Mesendoderm (in vitro differentiated cells): ENCODE measurements at regions not wholly inside any gene's neighbourhood (a gene's known extent, or its start where the extent isn't known, plus 50 kb on each side); places are given as distances from the start of the nearest gene placed in this dataset.

Experiments used
- DNase-seq: peaks from one replicate; pipeline ENCODE4 v3.0.0; 2013
- H2AK5ac ChIP-seq: 2 replicates; pipeline ENCODE4 v1.6.1; 2013; ENCODE audit warnings: low read length, inconsistent platforms
- H2BK120ac ChIP-seq: 2 replicates; pipeline ENCODE4 v1.6.1; 2013; ENCODE audit warnings: low read depth, mild to moderate bottlenecking, low read length, moderate library complexity, mixed read lengths
- H2BK15ac ChIP-seq: replicated peaks from 2 replicates; pipeline ENCODE4 v1.6.1; 2013; ENCODE audit warnings: low read depth, mild to moderate bottlenecking, moderate library complexity
- H2BK5ac ChIP-seq: 2 replicates; pipeline ENCODE4 v1.6.1; 2013; ENCODE audit warnings: low read length, inconsistent platforms
- H3K18ac ChIP-seq: 2 replicates; pipeline ENCODE4 v1.6.1; 2013; ENCODE audit warnings: mild to moderate bottlenecking, low read length, mixed read lengths
- H3K23ac ChIP-seq: one replicate; pipeline ENCODE4 v1.6.1; 2013; ENCODE audit warnings: low read length
- H3K27ac ChIP-seq: 2 replicates; pipeline ENCODE4 v1.5.1; 2013; ENCODE audit warnings: low read depth, mild to moderate bottlenecking, inconsistent platforms, low read length, moderate library complexity
- H3K27me3 ChIP-seq: 2 replicates; pipeline ENCODE4 v1.6.1; 2013; ENCODE audit warnings: low read length, control low read depth, mild to moderate bottlenecking, inconsistent platforms; ENCODE audit not compliant: insufficient read depth, poor library complexity
- H3K36me3 ChIP-seq: 2 replicates; pipeline ENCODE4 v1.6.1; 2013; ENCODE audit warnings: low read length, inconsistent platforms; ENCODE audit not compliant: control insufficient read depth, insufficient read depth
- H3K4ac ChIP-seq: one replicate; pipeline ENCODE4 v1.6.1; 2013; ENCODE audit warnings: low read depth, mild to moderate bottlenecking, low read length, moderate library complexity
- H3K4me1 ChIP-seq: 2 replicates; pipeline ENCODE4 v1.6.1; 2013; ENCODE audit warnings: low read depth, low read length, inconsistent platforms; ENCODE audit not compliant: control insufficient read depth
- H3K4me2 ChIP-seq: 2 replicates; pipeline ENCODE4 v1.6.1; 2013; ENCODE audit warnings: low read length
- H3K4me3 ChIP-seq: 2 replicates; pipeline ENCODE4 v1.5.1; 2013; ENCODE audit warnings: mild to moderate bottlenecking, low read length
- H3K56ac ChIP-seq: one replicate; pipeline ENCODE4 v1.6.1; 2013; ENCODE audit warnings: low read length
- H3K79me1 ChIP-seq: 2 replicates; pipeline ENCODE4 v1.6.1; 2013; ENCODE audit warnings: low read length, inconsistent platforms
- H3K79me2 ChIP-seq: 2 replicates; pipeline ENCODE4 v1.6.1; 2013; ENCODE audit warnings: mild to moderate bottlenecking, low read length; ENCODE audit not compliant: control insufficient read depth, insufficient read depth
- H3K9ac ChIP-seq: 2 replicates; pipeline ENCODE4 v1.6.1; 2013; ENCODE audit warnings: low read length, inconsistent platforms
- H4K5ac ChIP-seq: one replicate; pipeline ENCODE4 v1.6.1; 2013; ENCODE audit warnings: low read length
- H4K8ac ChIP-seq: one replicate; pipeline ENCODE4 v1.6.1; 2013; ENCODE audit warnings: low read depth, mild to moderate bottlenecking, control low read depth, low read length, moderate library complexity
- WGBS: extraction: QIAGEN DNeasy Blood & Tissue Kit; methylation state at CpG from one replicate; pipeline ENCODE4 v1.1.7; 2013; ENCODE audit warnings: low lambda C conversion rate, missing lambda C conversion rate; ENCODE audit not compliant: insufficient coverage; ENCODE audit errors: extremely low coverage; 5-methylcytosine and 5-hydroxymethylcytosine counted together

- no peak overlapping the region for H4K8ac ChIP-seq
- no peak overlapping the region for H3K4me2 ChIP-seq
- H3K23ac ChIP-seq: no peak overlapping the region
Observed at GRCh38 chr2:226658555-226658954, 141.1 kb downstream of the IRS1 start.

GRCh38 chr2:226657340-226658053 is 142.1 kb downstream of the IRS1 start:
- no peak overlapping the region for H4K8ac ChIP-seq
- no peak overlapping the region for H3K4me3 ChIP-seq
- H3K23ac ChIP-seq: no peak overlapping the region
- H3K4me1 ChIP-seq: no peaks in the 10 kb centered on the region
- H2BK5ac ChIP-seq: no peak overlapping the region
- no CpG with 5 or more reads among the region's 6 CpGs for WGBS
- no peak overlapping the region for H2BK120ac ChIP-seq
- no peak overlapping the region for H3K18ac ChIP-seq
- no peak overlapping the region for H3K27ac ChIP-seq
- no peak for DNase-seq
- H3K4ac ChIP-seq: no peak overlapping the region
- H3K79me1 ChIP-seq: no peaks in the 10 kb centered on the region
- no peaks in the 10 kb centered on the region for H3K79me2 ChIP-seq
- no peak overlapping the region for H2AK5ac ChIP-seq
- no peak overlapping the region for H3K4me2 ChIP-seq
- H2BK15ac ChIP-seq: no peak overlapping the region
- H4K5ac ChIP-seq: no peak overlapping the region
- H3K56ac ChIP-seq: no peak overlapping the region
- no peaks in the 10 kb centered on the region for H3K36me3 ChIP-seq
- H3K27me3 ChIP-seq: no peaks in the 10 kb centered on the region
- no peak overlapping the region for H3K9ac ChIP-seq

More at GRCh38 chr2:226658555-226658954, 141.1 kb downstream of the IRS1 start:
- no peak overlapping the region for H3K9ac ChIP-seq
- H3K56ac ChIP-seq: no peak overlapping the region
- no peaks in the 10 kb centered on the region for H3K27me3 ChIP-seq
- H2BK5ac ChIP-seq: no peak overlapping the region
- no peak for DNase-seq
- no peak overlapping the region for H3K18ac ChIP-seq
- no peaks in the 10 kb centered on the region for H3K79me2 ChIP-seq
- H3K36me3 ChIP-seq: no peaks in the 10 kb centered on the region
- no peak overlapping the region for H3K4me3 ChIP-seq
- H4K5ac ChIP-seq: no peak overlapping the region
- H3K4ac ChIP-seq: no peak overlapping the region
- H3K79me1 ChIP-seq: no peaks in the 10 kb centered on the region
- no peaks in the 10 kb centered on the region for H3K4me1 ChIP-seq
- H2BK15ac ChIP-seq: no peak overlapping the region
- WGBS: no CpG with 5 or more reads among the region's 2 CpGs
- no peak overlapping the region for H3K27ac ChIP-seq
- H2BK120ac ChIP-seq: peak overlapping the region; percentile 39
- no peak overlapping the region for H2AK5ac ChIP-seq

GRCh38 chr2:226656367-226656766 is 143.3 kb downstream of the IRS1 start:
- H3K36me3 ChIP-seq: no peaks in the 10 kb centered on the region
- H4K8ac ChIP-seq: no peak overlapping the region
- no peak overlapping the region for H3K4me3 ChIP-seq
- H3K4ac ChIP-seq: no peak overlapping the region
- H3K56ac ChIP-seq: no peak overlapping the region
- no peak overlapping the region for H4K5ac ChIP-seq
- H3K79me2 ChIP-seq: no peaks in the 10 kb centered on the region
- no peak overlapping the region for H2AK5ac ChIP-seq
- H2BK15ac ChIP-seq: no peak overlapping the region
- no peak overlapping the region for H3K23ac ChIP-seq
- H3K27me3 ChIP-seq: no peaks in the 10 kb centered on the region
- no peak for DNase-seq
- H3K9ac ChIP-seq: no peak overlapping the region
- no peaks in the 10 kb centered on the region for H3K4me1 ChIP-seq
- no peak overlapping the region for H2BK5ac ChIP-seq
- H2BK120ac ChIP-seq: no peak overlapping the region
- H3K18ac ChIP-seq: no peak overlapping the region
- no peak overlapping the region for H3K27ac ChIP-seq
- WGBS: no CpG with 5 or more reads among the region's 4 CpGs
- no peak overlapping the region for H3K4me2 ChIP-seq
- no peaks in the 10 kb centered on the region for H3K79me1 ChIP-seq

GRCh38 chr2:226655871-226656270 is 143.7 kb downstream of the IRS1 start:
- Histone ChIP-seq H2BK15ac (no peak overlapping the region), H3K79me1 (no peaks in the 10 kb centered on the region), H4K8ac (no peak overlapping the region), H3K56ac (no peak overlapping the region), H3K4me3 (no peak overlapping the region), H3K79me2 (no peaks in the 10 kb centered on the region), H3K4me1 (no peaks in the 10 kb centered on the region), H2BK120ac (no peak overlapping the region), H3K9ac (no peak overlapping the region), H3K4ac (no peak overlapping the region), H3K27ac (no peak overlapping the region), H2AK5ac (no peak overlapping the region), H3K18ac (no peak overlapping the region), H4K5ac (no peak overlapping the region), H3K36me3 (no peaks in the 10 kb centered on the region), H3K27me3 (no peaks in the 10 kb centered on the region), H3K23ac (no peak overlapping the region), H2BK5ac (no peak overlapping the region), H3K4me2 (no peak overlapping the region)
- no peak for DNase-seq
- WGBS: no CpG with 5 or more reads among the region's 1 CpG

GRCh38 chr2:226652983-226653765 is 146.4 kb downstream of the IRS1 start:
- H3K56ac ChIP-seq: no peak overlapping the region
- no peak overlapping the region for H2AK5ac ChIP-seq
- DNase-seq: no peak
- no peak overlapping the region for H3K4ac ChIP-seq
- H3K36me3 ChIP-seq: no peaks in the 10 kb centered on the region
- no peak overlapping the region for H3K27ac ChIP-seq
- no peak overlapping the region for H3K4me2 ChIP-seq
- H2BK15ac ChIP-seq: no peak overlapping the region
- H2BK120ac ChIP-seq: no peak overlapping the region
- no peaks in the 10 kb centered on the region for H3K79me1 ChIP-seq
- no peak overlapping the region for H2BK5ac ChIP-seq
- no peak overlapping the region for H4K5ac ChIP-seq
- no peak overlapping the region for H3K9ac ChIP-seq
- no peaks in the 10 kb centered on the region for H3K27me3 ChIP-seq
- H3K23ac ChIP-seq: no peak overlapping the region
- no peak overlapping the region for H3K18ac ChIP-seq
- whole genome bisulfite sequencing: no CpG with 5 or more reads among the region's 1 CpG
- H3K79me2 ChIP-seq: no peaks in the 10 kb centered on the region
- H3K4me1 ChIP-seq: peaks cover 4% of the 10 kb centered on the region
- no peak overlapping the region for H4K8ac ChIP-seq
- H3K4me3 ChIP-seq: no peak overlapping the region
